OCI-LY3 (cell line): ENCODE measurements at regions not wholly inside any gene's neighbourhood (a gene's known extent, or its start where the extent isn't known, plus 50 kb on each side); places are given as distances from the start of the nearest gene placed in this dataset.

Source experiments
- EZH2phosphoT487 ChIP-seq: fragments of 200-600 bp; shearing (Covaris generic); IDR thresholded peaks from 2 replicates; pipeline ENCODE4 v1.6.1; 2018; ENCODE audit warnings: antibody characterized with exemption, mixed run types, low read depth
- TF ChIP-seq, protein P1 (sequence below): fragments of 200-600, 300-600 bp; sonication (generic); IDR thresholded peaks from 2 replicates; pipeline ENCODE4 v1.5.1; 2014; ENCODE audit warnings: antibody characterized with exemption, low read length, low read depth

GRCh38 chr5:167716126-167716775, 575.2 kb upstream of the WWC1 start:
- TF ChIP-seq, protein P1, sequence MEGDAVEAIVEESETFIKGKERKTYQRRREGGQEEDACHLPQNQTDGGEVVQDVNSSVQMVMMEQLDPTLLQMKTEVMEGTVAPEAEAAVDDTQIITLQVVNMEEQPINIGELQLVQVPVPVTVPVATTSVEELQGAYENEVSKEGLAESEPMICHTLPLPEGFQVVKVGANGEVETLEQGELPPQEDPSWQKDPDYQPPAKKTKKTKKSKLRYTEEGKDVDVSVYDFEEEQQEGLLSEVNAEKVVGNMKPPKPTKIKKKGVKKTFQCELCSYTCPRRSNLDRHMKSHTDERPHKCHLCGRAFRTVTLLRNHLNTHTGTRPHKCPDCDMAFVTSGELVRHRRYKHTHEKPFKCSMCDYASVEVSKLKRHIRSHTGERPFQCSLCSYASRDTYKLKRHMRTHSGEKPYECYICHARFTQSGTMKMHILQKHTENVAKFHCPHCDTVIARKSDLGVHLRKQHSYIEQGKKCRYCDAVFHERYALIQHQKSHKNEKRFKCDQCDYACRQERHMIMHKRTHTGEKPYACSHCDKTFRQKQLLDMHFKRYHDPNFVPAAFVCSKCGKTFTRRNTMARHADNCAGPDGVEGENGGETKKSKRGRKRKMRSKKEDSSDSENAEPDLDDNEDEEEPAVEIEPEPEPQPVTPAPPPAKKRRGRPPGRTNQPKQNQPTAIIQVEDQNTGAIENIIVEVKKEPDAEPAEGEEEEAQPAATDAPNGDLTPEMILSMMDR = no peak
- no peak for TF ChIP-seq EZH2phosphoT487
